Activated effector memory CD4-positive, alpha-beta T cell treated with Interleukin-2 at 50 U/mL for 16 hours (primary cell): ENCODE measurements at regions not wholly inside any gene's neighbourhood (a gene's known extent, or its start where the extent isn't known, plus 50 kb on each side); places are given as distances from the start of the nearest gene placed in this dataset.
"Not testable (repeated sequence)": the region's sequence is repeated elsewhere in the genome, so short reads cannot be mapped to it uniquely, and the experiment has no call there.

Experiments
- DNase-seq: peaks from one replicate; pipeline ENCODE4 v3.0.0-alpha.2; 2020

DNA sequence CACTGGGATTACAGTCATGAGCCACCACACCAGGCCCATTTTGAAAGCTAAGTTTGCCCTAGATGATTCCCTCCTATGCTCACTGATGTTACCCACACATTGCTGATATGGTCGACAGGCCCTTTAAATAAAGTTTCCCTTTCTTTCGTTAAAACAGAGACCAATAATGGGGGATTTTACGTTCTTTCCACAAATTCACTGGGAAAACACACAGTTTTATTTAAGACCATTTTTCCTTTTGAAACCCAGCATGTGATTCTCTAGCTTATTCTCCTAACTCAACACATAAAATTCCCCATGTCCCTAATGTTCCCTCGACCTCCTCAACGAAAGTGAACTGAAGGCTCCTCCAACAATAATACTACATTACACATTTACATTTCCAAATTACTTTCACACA is 223.2 kb downstream of the ANAPC1 start:
- DNase-seq, result no peak

DNA sequence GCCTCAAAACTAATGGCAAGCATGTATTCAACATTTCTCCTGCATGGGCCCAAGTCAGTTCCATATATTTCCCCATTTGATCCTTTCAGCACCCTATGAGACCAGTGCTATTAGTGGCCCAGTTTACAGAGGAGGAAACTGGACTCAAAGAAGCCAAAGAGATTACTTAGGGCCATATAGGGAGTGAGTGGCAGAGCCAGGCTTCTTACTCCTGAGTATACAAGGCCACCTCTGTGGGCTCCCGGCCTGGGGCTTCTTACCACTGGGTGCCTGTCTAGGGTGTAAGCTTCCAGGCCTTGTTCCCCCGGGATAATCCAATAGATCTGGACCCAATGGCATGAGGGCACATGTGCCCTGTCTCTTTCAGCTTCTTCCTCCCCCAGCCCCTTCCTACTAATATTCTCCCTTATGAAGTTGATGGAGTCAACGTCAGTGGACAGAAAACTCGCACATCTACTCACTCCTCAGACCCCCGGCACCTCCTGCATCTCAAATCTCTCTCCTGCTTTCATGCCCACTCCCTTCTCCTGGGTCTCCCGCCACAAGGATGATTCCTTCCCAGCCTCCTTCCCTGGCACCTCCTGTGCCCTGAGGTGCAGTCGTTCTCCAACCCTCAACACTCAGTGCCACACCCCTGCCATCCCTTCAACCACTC is 222.6 kb downstream of the ANAPC1 start:
- no peak for DNase-seq

DNA sequence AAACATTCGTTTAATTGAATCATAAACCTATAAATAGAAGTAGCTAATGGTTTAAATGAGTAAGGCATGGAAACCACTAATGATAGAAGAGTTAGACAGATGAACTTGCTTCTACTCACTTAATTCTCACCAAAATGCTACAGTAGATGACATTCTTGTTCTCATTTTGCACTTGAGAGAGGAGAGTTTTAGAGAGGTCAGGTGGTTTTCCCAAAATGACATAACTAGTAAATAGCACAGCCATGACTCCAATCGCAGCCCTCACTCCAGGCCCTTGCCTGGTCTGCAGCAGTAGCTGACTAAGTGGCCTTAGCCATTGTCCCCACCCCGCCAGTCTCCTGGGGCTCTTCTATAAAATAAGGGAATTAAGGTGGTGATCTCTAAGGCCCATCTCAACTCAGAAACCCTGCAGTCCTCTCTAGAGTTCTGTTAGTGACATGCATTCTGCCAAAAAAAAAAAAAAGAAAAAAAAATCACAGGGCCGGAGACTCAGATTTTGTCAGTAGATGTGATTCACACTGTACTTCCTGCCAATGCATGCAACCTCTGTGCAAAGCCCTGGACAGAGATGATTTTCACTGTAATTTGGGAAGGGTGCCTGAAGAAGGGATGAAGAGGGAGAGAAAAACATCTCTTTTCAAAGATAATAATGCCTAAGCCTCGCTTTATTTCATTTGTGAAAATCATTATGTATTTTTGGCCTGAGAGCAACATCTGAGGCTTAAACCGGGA is 221.8 kb downstream of the ANAPC1 start:
- no peak for DNase-seq

GRCh38 chr2:111662771-111663470 is 221.1 kb downstream of the ANAPC1 start:
- no peak for DNase-seq

- DNase-seq, result no peak
Measured at GRCh38 chr2:111663471-111664274, 220.3 kb downstream of the ANAPC1 start.

GRCh38 chr2:111664275-111664850 is 219.6 kb downstream of the ANAPC1 start:
- no peak for DNase-seq

GRCh38 chr2:111665011-111665410 is 219.0 kb downstream of the ANAPC1 start:
- no peak for DNase-seq

GRCh38 chr2:111665551-111666116 is 218.4 kb downstream of the ANAPC1 start:
- no peak for DNase-seq

- no peak for DNase-seq
Measured at GRCh38 chr2:111666160-111666559, 217.8 kb downstream of the ANAPC1 start.

- no peak for DNase-seq
Measured at GRCh38 chr2:111667001-111667400, 217.0 kb downstream of the ANAPC1 start.

DNA sequence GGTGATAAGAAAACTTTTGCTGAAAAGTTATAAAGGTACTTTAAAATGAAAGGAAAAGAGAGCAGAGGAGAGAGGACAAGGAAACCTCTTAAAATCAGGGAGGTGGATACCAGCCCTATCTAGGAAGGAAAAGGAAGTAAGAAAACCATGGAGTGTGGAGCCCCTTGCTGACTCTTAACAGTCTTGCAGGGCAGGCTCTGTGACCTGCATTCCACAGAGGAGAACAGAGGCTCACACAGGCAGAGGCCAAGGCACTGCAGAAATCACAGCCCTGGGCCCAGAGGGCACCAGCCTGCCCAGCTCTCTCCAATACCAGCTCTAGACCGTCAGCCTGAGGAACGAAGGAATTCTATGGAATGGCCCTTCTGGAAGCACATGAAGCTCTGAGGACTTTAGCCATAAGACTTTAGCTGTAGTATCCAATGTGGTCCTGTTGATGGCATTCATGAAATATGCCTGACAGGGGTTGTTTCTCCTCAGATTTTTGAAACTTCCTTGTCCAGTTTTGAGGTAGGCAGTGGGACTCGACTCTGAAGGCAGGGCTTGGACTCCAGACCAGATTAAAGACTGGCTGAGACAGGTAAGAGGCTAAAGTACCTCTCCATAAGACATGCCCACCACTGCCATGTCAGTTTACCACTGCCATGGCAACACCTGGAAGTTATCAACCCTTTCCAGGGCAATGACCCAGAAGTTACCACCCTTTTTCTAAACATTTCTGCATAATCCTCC is 216.3 kb downstream of the ANAPC1 start:
- no peak for DNase-seq

DNA sequence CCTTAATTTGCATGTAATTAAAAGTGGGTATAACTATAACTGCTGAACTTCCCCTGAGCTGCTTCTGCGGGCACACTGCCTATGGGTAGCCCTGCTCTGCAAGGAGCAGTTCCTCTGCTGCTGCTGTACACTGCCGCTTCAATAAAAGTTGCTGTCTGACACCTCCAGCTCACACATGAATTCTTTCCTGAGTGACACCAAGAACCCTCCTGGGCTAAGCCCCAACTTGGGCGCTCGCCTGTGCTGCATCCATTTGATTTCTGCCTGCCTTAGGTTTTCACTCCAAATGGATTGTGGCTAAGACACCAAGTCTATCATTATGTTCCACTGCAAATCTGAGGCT is 215.7 kb downstream of the ANAPC1 start:
- DNase-seq, result no peak

GRCh38 chr2:111668741-111669140 is 215.3 kb downstream of the ANAPC1 start:
- no peak for DNase-seq

GRCh38 chr2:111669928-111670695 is 213.9 kb downstream of the ANAPC1 start:
- no peak for DNase-seq

- no peak for DNase-seq
Measured at GRCh38 chr2:111670776-111671175, 213.2 kb downstream of the ANAPC1 start.

DNA sequence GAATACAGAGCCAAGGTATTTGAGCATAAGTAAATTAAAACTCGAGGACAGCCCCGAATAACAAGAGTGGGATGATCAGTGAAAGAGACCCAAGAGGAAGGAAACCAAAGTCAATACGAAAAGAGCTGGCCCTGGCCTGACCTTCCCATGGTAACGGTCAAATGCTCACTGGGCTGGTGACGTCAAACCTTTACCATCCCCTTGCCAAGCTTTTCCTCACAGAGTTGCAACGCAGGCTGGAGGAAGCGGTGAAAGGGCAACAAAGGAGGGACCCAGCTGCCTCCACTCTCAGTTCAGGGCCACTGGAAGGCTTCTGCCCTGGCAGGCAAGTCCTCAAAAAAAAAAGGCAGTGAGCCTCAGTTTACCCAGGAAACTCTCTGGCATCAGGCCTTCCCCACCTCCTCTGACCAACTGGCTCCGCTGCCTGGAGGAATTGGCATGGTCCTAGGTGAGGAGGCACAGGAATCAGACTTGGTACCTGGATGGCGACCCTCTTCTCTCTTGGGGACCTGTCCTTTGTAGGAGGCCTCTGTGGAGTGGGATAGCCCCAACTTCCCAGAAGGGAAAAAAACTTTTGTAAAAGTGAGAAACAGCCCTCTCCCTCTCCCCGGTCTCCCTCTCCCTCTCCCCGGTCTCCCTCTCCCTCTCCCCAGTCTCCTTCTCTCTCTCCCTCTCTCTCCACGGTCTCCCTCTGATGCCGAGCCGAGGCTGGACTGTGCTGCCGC is 212.4 kb downstream of the ANAPC1 start:
- DNase-seq, result no peak

- DNase-seq, result not testable (repeated sequence)
Measured at GRCh38 chr2:111672641-111673040, 211.4 kb downstream of the ANAPC1 start.

GRCh38 chr2:111673526-111673925 is 210.5 kb downstream of the ANAPC1 start:
- DNase-seq, result no peak

- DNase-seq, result no peak
Measured at GRCh38 chr2:111675419-111676194, 208.4 kb downstream of the ANAPC1 start.
